Fibroblast of villous mesenchyme (primary cell): ENCODE measurements at regions not wholly inside any gene's neighbourhood (a gene's known extent, or its start where the extent isn't known, plus 50 kb on each side); places are given as distances from the start of the nearest gene placed in this dataset.
"Not testable (repeated sequence)": the region's sequence is repeated elsewhere in the genome, so short reads cannot be mapped to it uniquely, and the experiment has no call there.

Source experiments
- DNase-seq: peaks from one replicate; pipeline ENCODE4 v3.0.0-alpha.2; 2010; ENCODE audit warnings: low read depth
- H3K4me3 ChIP-seq: 2 replicates; pipeline ENCODE4 v1.5.1; 2011; ENCODE audit warnings: low read depth, mild to moderate bottlenecking, low read length

DNA sequence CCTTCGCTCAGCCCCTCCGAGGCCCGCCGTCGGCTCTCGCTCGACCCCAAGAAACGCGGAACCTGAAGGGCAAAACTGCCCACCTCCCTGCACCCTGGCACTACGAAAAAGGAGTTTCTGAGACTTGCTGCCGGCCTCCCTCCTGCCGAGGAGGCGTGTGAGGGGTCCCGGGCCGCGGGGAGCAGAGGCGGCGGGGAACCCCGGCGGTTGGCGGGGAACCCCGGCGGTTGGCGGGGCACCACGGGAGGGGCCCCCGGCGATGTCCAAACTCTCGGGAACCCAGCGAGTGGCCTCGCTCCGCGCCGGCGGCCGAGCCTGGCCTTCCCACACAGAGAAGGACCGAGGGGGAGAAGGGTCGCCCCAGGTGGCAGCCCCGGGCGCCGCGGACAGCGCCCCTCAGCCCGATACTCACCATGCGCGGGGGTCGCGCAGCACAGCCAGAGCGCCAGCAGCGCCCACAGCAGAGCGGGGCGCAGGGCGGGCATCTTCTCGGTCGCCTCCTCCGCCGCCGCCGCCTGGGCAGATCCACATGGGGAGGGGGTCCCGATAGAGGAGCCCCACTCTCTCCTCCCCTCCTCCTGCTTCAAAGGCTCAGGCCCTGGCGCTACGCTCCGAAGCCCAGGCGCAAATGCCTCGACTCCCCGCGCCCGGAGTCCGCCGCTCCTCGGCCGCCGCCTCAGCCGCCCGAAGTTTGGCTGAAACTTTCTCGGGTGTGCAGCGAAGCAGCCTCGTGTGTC, 69.4 kb upstream of the NUDT4B start:
- peak; percentile 50 for DNase-seq
- peak overlapping the region; percentile 60 for H3K4me3 ChIP-seq

DNA sequence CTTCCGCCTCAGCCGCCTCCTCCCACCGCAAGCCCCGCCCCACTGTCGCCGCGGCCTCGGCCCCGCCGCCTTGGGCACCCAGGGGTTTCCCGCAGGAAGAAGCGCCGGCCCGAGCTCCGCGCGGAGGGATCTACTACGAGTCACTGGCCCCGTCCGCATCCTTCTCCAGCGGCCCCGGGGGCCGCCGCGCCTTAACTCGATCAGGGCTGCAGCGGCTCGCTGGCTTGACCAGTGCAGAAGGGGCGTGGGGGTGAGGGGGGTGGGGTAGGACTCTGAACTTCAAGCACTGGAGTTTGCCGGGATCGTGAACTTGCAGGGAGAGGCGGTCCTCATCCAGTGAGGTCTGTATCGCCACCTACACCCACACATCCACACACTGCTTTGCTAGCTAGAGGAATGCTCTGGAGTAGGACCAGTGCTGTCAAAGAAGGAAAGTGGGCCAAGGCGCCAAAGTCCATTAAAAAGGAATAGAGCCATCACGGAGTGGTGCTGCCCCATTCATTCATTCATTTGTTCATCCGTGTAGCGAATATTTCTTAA, 68.7 kb upstream of the NUDT4B start:
- peak overlapping the region; percentile 60 for H3K4me3 ChIP-seq
- DNase-seq = not testable (repeated sequence)

DNA sequence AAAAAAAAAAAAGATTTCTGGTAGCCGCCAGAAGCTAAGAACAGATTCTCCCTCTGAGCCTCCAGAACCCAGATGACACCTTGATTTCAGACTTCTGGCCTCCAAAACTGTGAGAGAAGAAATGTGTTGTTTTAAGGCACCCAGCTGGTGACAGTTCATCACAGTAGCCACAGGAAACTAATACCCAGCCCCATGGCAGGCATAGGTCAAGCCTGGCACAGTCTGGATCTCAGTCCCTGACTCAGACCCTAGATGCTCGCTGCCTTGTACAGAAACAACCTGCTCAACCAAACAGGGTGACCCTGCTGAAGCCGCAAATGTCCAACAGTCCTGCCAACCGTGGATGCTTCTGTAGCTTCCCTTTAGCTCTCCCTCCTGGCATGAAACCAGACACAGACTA, 61.8 kb upstream of the NUDT4B start:
- H3K4me3 ChIP-seq, DNase-seq: not testable (repeated sequence)

DNA sequence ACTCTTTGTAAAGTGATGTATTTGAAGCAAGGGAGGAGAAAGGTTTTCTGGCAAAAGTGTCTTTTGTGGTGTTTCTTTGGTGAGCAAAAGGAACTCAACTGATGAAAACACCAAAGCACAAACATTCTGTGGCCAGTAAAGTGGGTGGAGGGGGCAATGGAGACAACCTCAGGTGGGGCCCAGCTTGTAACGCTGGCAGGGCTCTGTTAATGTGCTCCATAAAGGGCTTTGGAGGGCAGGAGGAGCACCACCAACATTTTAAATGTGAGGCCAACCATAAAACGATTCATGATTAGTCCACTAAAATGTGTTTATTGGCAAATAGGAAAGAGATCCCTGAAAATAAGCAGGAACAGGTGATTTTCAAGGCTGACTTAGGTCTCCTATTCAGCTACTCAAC, 61.2 kb upstream of the NUDT4B start:
- H3K4me3 ChIP-seq, DNase-seq: not testable (repeated sequence)
